Effector memory CD4-positive, alpha-beta T cell (primary cell): ENCODE measurements at regions not wholly inside any gene's neighbourhood (a gene's known extent, or its start where the extent isn't known, plus 50 kb on each side); places are given as distances from the start of the nearest gene placed in this dataset.

ENCODE experiments used
- DNase-seq, 3 donors: peaks; one replicate each; pipeline ENCODE4 v3.0.0-alpha.2; 2020
- H3K27ac ChIP-seq: 2 replicates; pipeline ENCODE4 v1.7.0; 2013; ENCODE audit warnings: mild to moderate bottlenecking, low read length, moderate library complexity; ENCODE audit not compliant: insufficient read depth, poor library complexity, severe bottlenecking
- H3K27me3 ChIP-seq: replicated peaks from 2 replicates; pipeline ENCODE4 v1.7.0; 2013; ENCODE audit warnings: mild to moderate bottlenecking, low read length; ENCODE audit not compliant: insufficient read depth, control insufficient read depth, poor library complexity, severe bottlenecking
- H3K36me3 ChIP-seq: 2 replicates; pipeline ENCODE4 v1.7.0; 2013; ENCODE audit warnings: mild to moderate bottlenecking, low read length, moderate library complexity; ENCODE audit not compliant: control insufficient read depth, insufficient read depth
- H3K4me1 ChIP-seq: 2 replicates; pipeline ENCODE4 v1.7.0; 2013; ENCODE audit warnings: low read length, mild to moderate bottlenecking; ENCODE audit not compliant: control insufficient read depth, insufficient read depth, poor library complexity, severe bottlenecking
- H3K4me3 ChIP-seq: 2 replicates; pipeline ENCODE4 v1.7.0; 2013; ENCODE audit warnings: low read length, low read depth, mild to moderate bottlenecking; ENCODE audit not compliant: insufficient read depth, poor library complexity, severe bottlenecking
- H3K9me3 ChIP-seq: 2 replicates; pipeline ENCODE4 v1.7.0; 2013; ENCODE audit warnings: mild to moderate bottlenecking, low read length, moderate library complexity; ENCODE audit not compliant: control insufficient read depth

GRCh38 chr2:146024212-146024743, 1504.4 kb upstream of the ZEB2 start:
- Histone ChIP-seq H3K36me3 (no peaks in the 10 kb centered on the region), H3K9me3 (no peaks in the 10 kb centered on the region), H3K27ac (no peak overlapping the region), H3K4me3 (no peak overlapping the region), H3K27me3 (no peaks in the 10 kb centered on the region), H3K4me1 (no peaks in the 10 kb centered on the region)
- no peak for DNase-seq

DNA sequence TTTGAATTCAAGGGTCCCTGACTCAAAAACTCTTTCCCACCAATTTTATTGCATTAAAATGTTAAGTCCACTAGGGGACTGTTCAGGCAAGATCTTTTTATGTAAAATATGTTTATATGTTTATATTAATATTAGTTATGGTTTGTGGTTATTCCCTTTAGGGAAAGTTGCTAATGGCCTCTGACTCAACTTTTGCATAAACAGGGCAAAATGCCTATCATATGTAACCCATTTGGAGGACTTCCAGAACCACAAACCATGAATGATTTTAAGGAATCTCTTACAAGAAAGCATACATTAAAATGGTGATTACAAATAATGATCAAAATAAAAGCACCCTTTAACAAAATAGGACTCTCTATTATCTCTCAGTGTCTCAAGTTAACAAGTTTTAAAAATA, 1484.5 kb upstream of the ZEB2 start:
- Histone ChIP-seq H3K27me3 (no peaks in the 10 kb centered on the region), H3K4me3 (no peak overlapping the region), H3K9me3 (no peaks in the 10 kb centered on the region), H3K27ac (no peak overlapping the region), H3K4me1 (no peaks in the 10 kb centered on the region), H3K36me3 (no peaks in the 10 kb centered on the region)
- no peak for DNase-seq

DNA sequence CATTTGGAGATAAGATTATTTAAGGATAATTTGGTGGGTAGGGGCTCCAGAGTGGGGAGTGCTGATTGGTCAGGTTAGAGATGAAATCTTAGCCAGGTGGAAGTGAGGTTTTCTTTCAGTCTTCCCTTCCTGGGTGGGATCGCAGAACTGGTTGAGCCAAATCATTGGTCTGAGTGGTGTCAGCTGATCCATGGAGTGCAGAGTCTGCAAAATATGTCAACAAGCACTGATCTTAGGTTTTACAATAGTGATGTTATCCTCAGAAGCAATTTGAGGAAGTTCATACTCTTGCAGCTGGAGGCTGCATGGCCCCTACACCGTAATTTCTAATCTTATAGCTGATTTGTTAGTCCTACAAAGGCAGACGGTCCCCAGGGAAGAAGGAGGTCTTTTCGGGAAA, 1483.4 kb upstream of the ZEB2 start:
- H3K27ac ChIP-seq, result no peak overlapping the region
- H3K27me3 ChIP-seq, result no peaks in the 10 kb centered on the region
- H3K9me3 ChIP-seq, result no peaks in the 10 kb centered on the region
- no peaks in the 10 kb centered on the region for H3K4me1 ChIP-seq
- DNase-seq, result no peak
- no peaks in the 10 kb centered on the region for H3K36me3 ChIP-seq
- no peak overlapping the region for H3K4me3 ChIP-seq

GRCh38 chr2:145994910-145995309, 1475.0 kb upstream of the ZEB2 start:
- Histone ChIP-seq H3K9me3 (peaks cover 3% of the 10 kb centered on the region), H3K27ac (no peak overlapping the region), H3K4me1 (no peaks in the 10 kb centered on the region), H3K4me3 (no peak overlapping the region), H3K27me3 (no peaks in the 10 kb centered on the region), H3K36me3 (no peaks in the 10 kb centered on the region)
- DNase-seq, result no peak

- Histone ChIP-seq H3K36me3 (no peaks in the 10 kb centered on the region), H3K27ac (no peak overlapping the region), H3K4me1 (no peaks in the 10 kb centered on the region), H3K4me3 (no peak overlapping the region), H3K9me3 (peaks cover 3% of the 10 kb centered on the region), H3K27me3 (no peaks in the 10 kb centered on the region)
- DNase-seq, result no peak
Observed at GRCh38 chr2:145992572-145992971, 1472.7 kb upstream of the ZEB2 start.

DNA sequence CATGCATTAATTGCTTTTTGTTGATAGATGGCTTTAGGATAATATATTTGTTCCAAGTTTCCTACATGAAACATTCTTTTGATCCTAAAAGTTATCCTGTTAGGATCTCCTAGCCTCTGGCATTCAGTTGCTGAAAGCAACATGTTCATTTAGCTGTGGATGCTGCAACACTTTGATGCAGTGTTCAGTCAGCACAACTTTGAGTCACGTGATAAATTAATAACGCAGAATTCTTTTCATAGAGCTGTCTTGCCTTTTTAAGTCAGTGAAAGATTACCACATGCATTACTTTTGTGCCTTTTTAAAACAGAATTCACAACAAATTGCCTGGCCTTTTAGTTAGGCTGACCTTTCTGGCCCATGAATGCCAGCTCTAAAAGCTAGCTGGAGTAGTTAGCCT, 1467.9 kb upstream of the ZEB2 start:
- Histone ChIP-seq H3K4me1 (no peaks in the 10 kb centered on the region), H3K27ac (no peak overlapping the region), H3K4me3 (no peak overlapping the region), H3K36me3 (no peaks in the 10 kb centered on the region), H3K27me3 (no peaks in the 10 kb centered on the region), H3K9me3 (peaks cover 3% of the 10 kb centered on the region)
- DNase-seq, result no peak

DNA sequence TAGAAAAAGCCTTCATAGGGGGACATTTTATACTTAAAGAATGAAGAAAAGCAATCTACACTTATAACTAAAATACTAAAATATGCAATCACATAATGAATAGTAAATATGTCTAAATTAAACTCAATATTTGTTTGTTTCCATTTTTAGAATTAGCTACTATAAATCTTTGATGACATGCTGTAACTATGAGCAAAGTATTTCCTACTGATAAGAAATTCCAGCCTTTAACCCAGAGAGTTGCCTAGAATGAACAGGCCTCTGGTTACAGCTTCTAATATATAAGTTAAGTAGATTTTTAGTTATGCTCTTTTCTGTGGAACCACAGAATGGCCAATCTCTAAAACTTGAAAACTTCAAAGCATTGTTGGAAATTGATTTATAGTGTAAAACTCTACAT, 1465.6 kb upstream of the ZEB2 start:
- no peaks in the 10 kb centered on the region for H3K4me1 ChIP-seq
- H3K27me3 ChIP-seq, result no peaks in the 10 kb centered on the region
- H3K9me3 ChIP-seq, result no peaks in the 10 kb centered on the region
- H3K4me3 ChIP-seq, result no peak overlapping the region
- H3K36me3 ChIP-seq, result no peaks in the 10 kb centered on the region
- no peak for DNase-seq
- no peak overlapping the region for H3K27ac ChIP-seq

- H3K27me3 ChIP-seq, result no peaks in the 10 kb centered on the region
- DNase-seq, result no peak
Observed at GRCh38 chr2:145984580-145984979, 1464.7 kb upstream of the ZEB2 start.

GRCh38 chr2:145980318-145980717, 1460.4 kb upstream of the ZEB2 start:
- no peaks in the 10 kb centered on the region for H3K4me1 ChIP-seq
- no peaks in the 10 kb centered on the region for H3K27me3 ChIP-seq
- H3K36me3 ChIP-seq, result no peaks in the 10 kb centered on the region
- DNase-seq, result no peak
- no peak overlapping the region for H3K4me3 ChIP-seq
- H3K9me3 ChIP-seq, result no peaks in the 10 kb centered on the region
- H3K27ac ChIP-seq, result no peak overlapping the region

More at GRCh38 chr2:145984580-145984979, 1464.7 kb upstream of the ZEB2 start:
- Histone ChIP-seq H3K4me1 (no peaks in the 10 kb centered on the region), H3K27ac (no peak overlapping the region), H3K9me3 (no peaks in the 10 kb centered on the region), H3K4me3 (no peak overlapping the region), H3K36me3 (no peaks in the 10 kb centered on the region)

GRCh38 chr2:145975406-145975805, 1455.5 kb upstream of the ZEB2 start:
- H3K9me3 ChIP-seq, result no peaks in the 10 kb centered on the region
- no peak for DNase-seq
- H3K36me3 ChIP-seq, result no peaks in the 10 kb centered on the region

DNA sequence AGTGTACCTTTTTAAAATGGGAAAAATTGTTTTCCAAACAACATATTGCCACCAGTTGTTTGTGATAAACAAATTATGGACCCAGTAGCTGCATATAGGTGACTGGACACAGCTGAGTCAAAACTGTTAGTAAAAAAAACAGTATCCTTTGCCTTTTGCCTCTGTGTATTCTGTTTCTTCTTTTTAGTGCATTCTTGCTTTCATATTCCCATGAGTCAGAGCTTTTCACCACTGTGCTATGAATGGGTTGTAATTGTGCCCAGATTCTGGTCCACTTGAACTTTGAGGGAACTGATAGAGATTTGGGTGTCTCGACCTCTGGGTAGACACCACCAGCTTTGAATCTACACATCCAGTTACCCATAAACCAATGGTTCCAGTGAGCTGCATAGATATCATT, 1441.9 kb upstream of the ZEB2 start:
- no peak overlapping the region for H3K27ac ChIP-seq
- DNase-seq, result no peak
- no peaks in the 10 kb centered on the region for H3K36me3 ChIP-seq
- no peaks in the 10 kb centered on the region for H3K27me3 ChIP-seq
- H3K9me3 ChIP-seq, result no peaks in the 10 kb centered on the region
- no peak overlapping the region for H3K4me3 ChIP-seq
- H3K4me1 ChIP-seq, result no peaks in the 10 kb centered on the region

More at GRCh38 chr2:145975406-145975805, 1455.5 kb upstream of the ZEB2 start:
- Histone ChIP-seq H3K4me3 (no peak overlapping the region), H3K27me3 (no peaks in the 10 kb centered on the region), H3K27ac (no peak overlapping the region), H3K4me1 (no peaks in the 10 kb centered on the region)
